Lung (tissue), 11 donors: ENCODE measurements at regions not wholly inside any gene's neighbourhood (a gene's known extent, or its start where the extent isn't known, plus 50 kb on each side); places are given as distances from the start of the nearest gene placed in this dataset.

Experiments
- ATAC-seq: fragments of 200-7000 bp; cut with Tn5 transposase; one replicate; pipeline ENCODE4 v1.9.1; 2020; ENCODE audit warnings: moderate number of reproducible peaks; ENCODE audit not compliant: insufficient read depth, low FRiP score
- DNase-seq, 3 donors: peaks; one replicate each; pipeline ENCODE4 v3.0.0-alpha.2; 2013 to 2017
- H3K27ac ChIP-seq, 2 donors: one replicate each; pipeline ENCODE4 v1.5.1; 2013; ENCODE audit warnings: mild to moderate bottlenecking in 2 of 2, moderate library complexity in 2 of 2, control low read depth in 1 of 2, inconsistent platforms in 1 of 2, low read depth in 1 of 2, low read length in 1 of 2
- H3K27me3 ChIP-seq, 3 donors: one replicate each; pipeline ENCODE4 v1.5.1; 2013; ENCODE audit warnings: low read length in 2 of 3; ENCODE audit not compliant: control insufficient read depth in 3 of 3, insufficient read depth in 3 of 3
- H3K36me3 ChIP-seq, 4 donors: one replicate each; pipeline ENCODE4 v1.5.1; 2013; ENCODE audit warnings: low read length in 4 of 4, mild to moderate bottlenecking in 1 of 4, moderate library complexity in 1 of 4; ENCODE audit not compliant: control insufficient read depth in 4 of 4, insufficient read depth in 4 of 4
- H3K4me1 ChIP-seq, 5 donors: one replicate each; pipeline ENCODE4 v1.5.1; 2013; ENCODE audit warnings: low read length in 5 of 5, mild to moderate bottlenecking in 2 of 5, moderate library complexity in 1 of 5; ENCODE audit not compliant: control insufficient read depth in 5 of 5, insufficient read depth in 5 of 5
- H3K4me3 ChIP-seq: one replicate; pipeline ENCODE4 v1.5.1; 2013; ENCODE audit warnings: mild to moderate bottlenecking, control low read depth, moderate library complexity
- H3K9ac ChIP-seq, 2 donors: one replicate each; pipeline ENCODE4 v1.5.1; 2013; ENCODE audit warnings: low read length in 2 of 2, control low read depth in 1 of 2; ENCODE audit not compliant: insufficient read depth in 1 of 2
- H3K9me3 ChIP-seq, 4 donors: one replicate each; pipeline ENCODE4 v1.5.1; 2013; ENCODE audit warnings: low read length in 3 of 4, mild to moderate bottlenecking in 1 of 4, moderate library complexity in 1 of 4; ENCODE audit not compliant: control insufficient read depth in 4 of 4, insufficient read depth in 3 of 4
- CTCF ChIP-seq: IDR thresholded peaks from 2 replicates; pipeline ENCODE4 v1.5.1; 2012; ENCODE audit warnings: mild to moderate bottlenecking; ENCODE audit errors: control extremely low read depth, extremely low read depth
- WGBS, 2 donors: extraction: QIAGEN DNeasy Blood & Tissue Kit; methylation state at CpG; one replicate each; pipeline ENCODE4 v1.1.7; 2013; 5-methylcytosine and 5-hydroxymethylcytosine counted together
- donor health status: control.
- donor health status: control.
- donor health status: Bipolar disorder and iron deficiency.
- donor health status: healthy.
- donor health status: DM: yes; HTN: yes; CAD: no.

GRCh38 chrX:95662200-95662599 is 1022.4 kb upstream of the DIAPH2 start:
- Histone ChIP-seq H3K36me3 (no peaks in the 10 kb centered on the region), H3K27ac (no peak overlapping the region), H3K27me3 (peaks cover 0 to 5% (median 2%) of the 10 kb centered on the region in 3 donors), H3K4me3 (no peak overlapping the region), H3K9ac (no peak overlapping the region), H3K9me3 (peaks cover 0 to 5% (median 0%) of the 10 kb centered on the region in 4 donors), H3K4me1 (no peaks in the 10 kb centered on the region)
- DNase-seq (no peak), ATAC-seq (no peak)
- no peak for TF ChIP-seq CTCF
- 43 to 53% methylated on average over 1 of the region's 1 CpG for WGBS, 2 donors

- no peak overlapping the region for H3K27ac ChIP-seq
- no peak overlapping the region for H3K4me3 ChIP-seq
- DNase-seq (no peak), ATAC-seq (no peak)
- no peak overlapping the region for H3K9ac ChIP-seq
- H3K27me3 ChIP-seq: no peaks in the 10 kb centered on the region
- WGBS, 2 donors: 64 to 90% methylated on average over 2 of the region's 2 CpGs
- no peaks in the 10 kb centered on the region for H3K36me3 ChIP-seq
- peaks cover 0 to 5% (median 0%) of the 10 kb centered on the region in 4 donors for H3K9me3 ChIP-seq
- H3K4me1 ChIP-seq: no peaks in the 10 kb centered on the region
- no peak for TF ChIP-seq CTCF
These were observed 1018.6 kb upstream of the DIAPH2 start for GRCh38 chrX:95666056-95666455.

- H3K36me3 ChIP-seq: no peaks in the 10 kb centered on the region
- no peak overlapping the region for H3K9ac ChIP-seq
- H3K27ac ChIP-seq: no peak overlapping the region
- no peak for DNase-seq
- no peak overlapping the region for H3K4me3 ChIP-seq
- no peak for TF ChIP-seq CTCF
- no peaks in the 10 kb centered on the region for H3K4me1 ChIP-seq
- H3K9me3 ChIP-seq: no peaks in the 10 kb centered on the region
- H3K27me3 ChIP-seq: peaks cover 0 to 17% (median 0%) of the 10 kb centered on the region in 3 donors
- WGBS, 2 donors: 66 to 73% methylated on average over 2 of the region's 2 CpGs
- ATAC-seq: no peak
These were observed 1009.6 kb upstream of the DIAPH2 start for GRCh38 chrX:95675011-95675410.

- H3K9ac ChIP-seq: no peak overlapping the region
- H3K27me3 ChIP-seq: peaks cover 0 to 19% (median 0%) of the 10 kb centered on the region in 3 donors
- H3K27ac ChIP-seq: no peak overlapping the region
- H3K36me3 ChIP-seq: no peaks in the 10 kb centered on the region
- H3K9me3 ChIP-seq: no peaks in the 10 kb centered on the region
- H3K4me3 ChIP-seq: no peak overlapping the region
- WGBS, 2 donors: 76 to 94% methylated on average over 3 of the region's 3 CpGs
- ATAC-seq (no peak), DNase-seq (peak in 1 of 3 donors; percentile 1)
- no peaks in the 10 kb centered on the region for H3K4me1 ChIP-seq
- no peak for TF ChIP-seq CTCF
These were observed 1008.8 kb upstream of the DIAPH2 start for GRCh38 chrX:95675794-95676193.
